Fibroblast of skin of right biceps (primary cell): ENCODE measurements at regions not wholly inside any gene's neighbourhood (a gene's known extent, or its start where the extent isn't known, plus 50 kb on each side); places are given as distances from the start of the nearest gene placed in this dataset.

Experiments
- DNase-seq: peaks from one replicate; pipeline ENCODE4 v3.0.0-alpha.2; 2013

DNA sequence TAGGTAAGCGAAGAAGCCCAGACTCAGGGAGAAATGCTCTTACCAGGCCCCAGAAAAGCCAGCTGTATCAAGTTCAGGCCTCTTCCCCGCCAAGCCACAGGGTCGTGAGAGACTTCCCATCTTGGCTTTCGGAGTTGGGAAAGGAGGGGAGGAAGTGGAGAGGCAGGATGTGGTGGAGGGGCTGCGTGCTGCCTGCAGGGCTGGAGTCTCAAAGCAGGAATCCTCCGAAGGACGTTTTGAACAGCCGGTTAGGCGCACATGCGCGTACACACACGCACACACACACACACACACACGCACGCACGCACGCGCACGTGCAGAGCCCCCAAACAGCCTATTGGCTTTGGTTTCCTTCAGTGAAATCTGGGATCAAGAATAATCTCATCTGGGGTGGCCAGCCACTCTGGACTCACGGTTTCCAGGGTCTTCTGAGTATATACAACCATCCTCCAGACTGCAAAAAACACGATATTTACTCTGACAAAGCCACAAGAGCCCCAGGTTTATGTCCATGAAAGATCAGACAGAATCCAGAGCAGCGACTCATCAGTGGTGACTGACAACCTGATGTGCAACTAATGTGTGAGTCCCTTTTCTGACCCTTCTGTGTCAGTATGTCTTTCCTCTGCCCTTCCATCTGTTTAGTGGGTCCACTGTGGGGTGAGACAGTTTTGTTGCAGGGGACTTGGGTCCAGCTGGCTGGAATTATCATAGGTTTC is 115.0 kb upstream of the ZNF438 start:
- peak; percentile 93 for DNase-seq

DNA sequence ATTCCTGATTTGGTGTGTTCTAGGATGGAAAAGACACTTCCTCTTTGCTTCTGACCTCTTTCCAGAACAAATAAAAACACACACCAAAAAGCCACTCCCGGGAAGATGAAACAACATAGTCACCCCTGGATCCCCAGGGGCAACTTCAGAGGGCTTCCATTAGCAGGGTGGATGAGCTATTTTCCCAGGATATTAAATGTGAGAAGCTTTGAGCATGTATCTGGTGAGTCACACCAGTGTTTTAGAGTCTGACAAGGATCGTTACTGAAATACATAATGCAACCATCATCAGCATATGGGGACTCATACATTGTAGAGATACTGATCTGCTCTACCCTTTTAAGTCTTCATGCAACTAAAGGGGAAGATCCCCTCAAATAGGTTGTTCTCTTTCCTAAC is 115.5 kb upstream of the ZNF438 start:
- DNase-seq = peak; percentile 94

DNA sequence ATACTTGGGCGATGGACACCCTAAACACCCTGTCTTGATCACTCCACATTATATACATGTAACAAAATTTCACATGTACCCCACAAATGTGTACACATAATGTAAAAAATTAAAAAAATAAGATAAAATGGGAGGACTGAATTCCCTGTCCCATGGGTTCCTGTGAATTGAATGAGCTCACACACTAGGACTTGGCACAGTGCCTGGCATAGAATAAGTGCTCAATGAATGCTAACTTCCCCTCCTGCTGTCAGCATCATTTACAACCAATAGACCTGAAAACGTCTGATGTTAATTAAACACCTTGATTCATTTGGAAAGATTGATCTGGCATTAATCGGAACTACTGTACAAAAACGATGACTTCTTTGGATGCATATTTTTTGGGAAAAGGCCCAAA is 117.3 kb upstream of the ZNF438 start:
- peak; percentile 68 for DNase-seq

DNA sequence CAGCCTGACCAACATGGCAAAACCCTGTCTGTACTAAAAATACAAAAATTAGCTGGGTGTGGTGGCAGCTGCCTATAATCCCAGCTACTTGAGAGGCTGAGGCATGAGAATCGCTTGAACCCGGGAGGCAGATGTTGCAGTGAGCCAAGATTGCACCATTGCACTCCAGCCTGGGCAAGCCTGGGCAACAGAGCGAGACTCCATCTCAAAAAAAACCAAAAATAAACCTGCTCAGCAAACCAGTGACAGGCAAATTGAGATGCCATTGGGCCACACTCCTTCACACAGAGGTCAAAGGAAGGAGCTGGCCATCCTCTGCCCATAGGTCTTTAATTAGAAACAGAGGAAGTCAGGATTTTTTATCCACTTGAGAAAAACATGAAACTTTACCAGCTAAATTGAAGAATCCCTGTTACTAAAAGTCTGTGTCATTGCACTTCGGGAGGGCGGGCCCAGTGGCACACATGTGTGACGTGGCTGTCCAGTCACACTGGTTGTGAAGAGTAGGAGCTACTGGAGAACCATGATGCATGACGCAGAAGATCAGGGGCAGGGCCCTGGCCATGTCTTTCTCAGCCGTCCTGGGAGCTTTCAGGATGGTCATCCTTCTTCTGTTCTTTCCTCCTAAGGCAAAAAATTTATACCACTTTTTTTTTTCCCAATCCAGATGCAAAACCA is 118.3 kb upstream of the ZNF438 start:
- DNase-seq = no peak

DNA sequence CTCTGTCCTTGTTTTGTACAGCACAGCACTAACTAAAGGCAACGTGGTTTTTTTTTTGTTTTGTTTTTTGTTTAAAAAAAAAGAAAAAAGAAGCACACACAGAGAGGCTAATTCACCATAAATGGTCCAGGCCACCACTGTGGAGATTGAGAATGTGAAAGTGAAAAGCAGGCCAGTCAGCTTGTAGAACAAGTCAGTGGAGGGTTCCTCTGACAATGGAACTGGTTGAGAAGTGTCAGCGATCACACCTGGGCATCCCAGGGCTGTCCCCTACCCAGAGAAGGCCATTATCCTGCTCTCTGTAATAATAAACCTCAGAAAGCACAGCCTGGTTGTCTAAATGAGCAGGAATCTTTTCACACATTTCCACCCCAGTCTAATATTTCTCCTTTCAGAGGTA is 119.6 kb upstream of the ZNF438 start:
- DNase-seq = no peak

DNA sequence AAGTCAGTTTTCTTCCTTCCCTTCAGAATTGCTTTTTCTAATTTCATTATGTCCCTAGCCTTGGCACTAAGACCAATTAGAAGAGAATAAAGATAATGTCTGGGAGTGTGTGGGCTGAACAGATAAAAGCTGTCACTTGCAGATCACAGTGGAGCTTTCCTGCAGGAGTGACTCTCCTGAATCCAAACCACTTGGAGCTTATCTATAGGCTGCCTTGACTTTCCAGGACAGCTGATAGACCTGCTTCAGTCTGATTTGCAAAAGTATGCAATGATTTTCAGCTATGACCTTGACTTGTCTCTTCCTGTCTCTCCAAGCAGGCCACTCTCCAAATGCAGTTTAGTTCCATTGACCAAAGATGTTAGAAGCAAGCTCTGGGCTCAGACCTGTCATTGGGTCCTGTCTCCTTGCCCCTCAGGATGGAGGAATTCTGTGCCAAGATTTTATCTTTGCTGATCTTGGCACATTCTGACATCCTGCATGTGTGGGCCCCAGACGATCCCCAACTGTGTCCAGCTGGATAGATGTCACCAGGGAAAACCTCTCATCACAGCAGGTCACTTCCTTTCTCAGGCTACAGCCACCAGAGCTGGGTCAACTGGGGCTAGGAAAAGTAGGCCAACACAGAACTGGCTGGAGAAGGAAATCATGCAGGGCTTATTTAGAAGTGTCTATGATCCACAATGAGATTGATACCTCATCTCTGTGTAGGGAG is 120.9 kb upstream of the ZNF438 start:
- DNase-seq = no peak

DNA sequence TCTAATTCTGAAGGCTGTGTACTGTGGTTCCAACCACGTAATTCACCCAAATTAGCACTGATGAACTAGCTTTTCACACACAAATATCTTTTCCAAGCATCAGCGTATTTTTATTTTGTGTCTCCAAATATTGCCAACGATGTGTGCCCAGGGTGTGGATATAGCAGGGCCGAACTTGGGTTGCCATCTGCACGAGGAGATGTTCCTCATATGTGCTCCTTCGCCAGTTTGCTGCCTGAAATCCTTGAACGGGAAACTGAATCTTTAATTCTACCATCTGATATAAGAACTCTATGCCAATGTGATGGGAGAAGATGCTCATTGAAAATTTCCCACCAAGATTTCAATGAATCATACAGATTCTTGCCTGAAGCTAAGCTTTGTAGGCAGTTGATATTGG is 121.5 kb upstream of the ZNF438 start:
- DNase-seq = no peak

DNA sequence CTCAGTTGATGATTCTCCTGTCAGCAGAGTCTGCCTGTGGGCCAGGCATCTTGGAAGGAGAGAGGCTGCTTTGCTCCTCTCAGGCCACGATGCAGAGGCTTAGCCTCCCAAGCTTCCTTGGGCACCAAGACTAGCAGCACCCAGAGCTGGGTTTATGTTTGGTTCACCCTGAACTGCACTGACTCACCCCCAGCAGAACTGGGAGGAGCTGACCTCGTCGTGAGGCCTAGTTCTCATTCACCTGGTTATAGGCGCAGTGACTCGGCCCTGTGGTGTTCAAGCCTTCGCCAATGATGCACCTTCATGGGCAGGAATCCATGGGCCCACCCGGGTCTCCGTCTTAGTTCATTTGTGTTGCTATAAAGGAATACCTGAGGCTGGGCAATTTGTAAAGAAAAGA is 122.0 kb upstream of the ZNF438 start:
- DNase-seq = no peak

DNA sequence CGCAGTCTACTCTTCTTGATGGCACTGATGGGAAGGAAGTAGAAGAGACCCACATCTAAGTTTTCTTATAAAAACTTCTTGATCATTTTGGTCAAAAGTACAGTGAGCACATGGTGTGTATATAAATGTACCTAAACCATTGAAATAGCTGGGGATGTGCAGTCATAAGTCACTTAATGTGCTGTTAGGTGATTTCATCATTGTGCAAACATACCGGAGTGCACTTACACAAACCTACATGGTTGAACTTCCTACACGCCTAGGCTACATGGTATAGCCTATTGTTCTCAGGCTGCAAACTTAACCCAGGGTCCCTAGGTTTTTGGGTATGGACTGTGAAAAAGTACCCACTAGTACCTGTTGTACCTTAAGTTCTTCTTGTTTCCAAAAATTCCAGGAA is 123.3 kb upstream of the ZNF438 start:
- no peak for DNase-seq

DNA sequence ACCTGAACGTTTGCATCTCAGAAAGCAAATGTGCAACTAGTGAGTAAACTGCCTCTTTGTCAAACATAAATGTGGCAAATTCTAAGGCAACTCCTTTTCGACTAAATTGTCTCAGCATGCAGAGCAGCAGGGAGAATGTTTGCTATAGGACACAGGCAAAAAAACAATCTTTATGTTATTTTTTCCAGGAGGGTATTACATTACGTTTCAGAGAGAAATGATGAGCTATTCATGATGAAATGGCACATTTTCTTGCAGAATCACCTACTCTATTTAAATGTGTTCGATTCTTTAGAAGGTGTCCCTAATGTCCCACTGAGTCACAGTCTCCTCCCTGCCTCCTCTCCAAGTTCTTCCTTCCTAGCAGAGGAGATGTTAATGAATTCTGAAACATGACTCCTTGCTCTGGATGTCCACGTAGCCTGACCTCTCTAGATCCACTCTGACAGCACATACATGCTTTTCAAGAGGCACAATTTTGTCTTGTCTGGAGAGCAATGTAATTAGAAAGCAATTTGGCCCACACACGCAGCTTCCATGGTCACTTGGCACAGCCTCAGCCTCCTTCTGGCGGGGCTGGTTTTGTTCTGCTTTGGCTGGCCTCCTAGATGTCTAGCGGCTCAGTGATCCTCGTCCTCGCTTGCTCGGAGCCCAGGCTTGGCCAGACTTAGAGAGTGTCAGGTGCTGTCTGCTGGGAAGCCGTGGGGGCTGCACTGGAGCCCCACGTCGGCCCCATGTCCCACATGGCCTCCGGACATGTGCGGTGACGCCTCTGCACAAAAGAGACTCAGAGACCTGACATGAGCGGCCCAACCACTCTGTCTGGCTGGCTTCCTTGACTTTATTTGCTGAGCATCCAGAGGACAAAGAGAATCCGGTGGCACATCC is 125.7 kb upstream of the ZNF438 start:
- peak; percentile 83 for DNase-seq

DNA sequence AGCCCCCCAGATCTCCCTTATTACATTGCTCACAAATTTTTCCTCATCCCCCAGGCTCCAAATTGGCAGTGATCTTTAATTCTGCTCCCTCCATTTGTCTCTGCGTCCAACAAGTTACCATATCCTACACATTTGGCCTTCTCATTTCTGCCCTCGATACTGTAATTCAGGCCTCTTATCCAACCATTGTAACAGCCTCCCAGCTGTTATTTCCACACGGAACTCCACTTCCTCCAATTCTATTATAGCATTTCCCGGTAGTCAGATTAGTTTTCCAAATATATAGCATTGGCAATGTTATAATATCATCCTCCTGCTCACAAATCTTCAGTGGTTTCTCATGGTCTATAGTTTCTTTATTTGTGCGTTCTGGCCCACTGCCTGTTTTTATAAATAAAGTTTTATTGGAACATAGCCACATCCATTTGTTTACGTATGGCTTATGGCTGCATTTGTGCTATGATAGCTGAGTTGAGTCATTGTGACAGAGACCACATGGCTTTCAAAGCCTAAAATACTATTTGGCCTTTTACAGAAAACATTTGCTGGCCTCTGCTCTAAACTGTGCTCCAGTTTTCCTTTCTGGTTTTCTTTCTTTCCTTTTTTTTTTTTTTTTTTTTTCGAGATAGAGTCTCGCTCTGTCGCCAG is 126.5 kb upstream of the ZNF438 start:
- peak; percentile 52 for DNase-seq

DNA sequence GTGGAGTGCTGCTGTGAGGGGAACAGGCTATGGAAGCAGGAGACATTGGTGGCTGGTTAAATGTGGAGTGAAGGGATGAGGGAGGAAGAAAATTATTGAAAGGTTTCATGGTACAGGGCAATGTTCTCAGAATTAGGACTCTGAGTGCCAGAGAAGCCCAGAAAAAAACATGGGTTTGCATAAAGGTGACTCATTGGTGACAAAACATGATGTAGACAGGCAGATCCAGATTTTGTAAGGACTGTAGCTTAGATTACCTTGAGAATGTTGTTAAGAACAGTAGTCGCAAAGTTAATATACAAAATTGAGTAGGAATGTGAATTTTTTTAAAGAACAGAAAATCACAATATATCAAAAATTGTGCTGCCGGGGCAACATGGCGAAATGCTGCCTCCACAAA is 134.9 kb upstream of the ZNF438 start:
- DNase-seq = no peak

DNA sequence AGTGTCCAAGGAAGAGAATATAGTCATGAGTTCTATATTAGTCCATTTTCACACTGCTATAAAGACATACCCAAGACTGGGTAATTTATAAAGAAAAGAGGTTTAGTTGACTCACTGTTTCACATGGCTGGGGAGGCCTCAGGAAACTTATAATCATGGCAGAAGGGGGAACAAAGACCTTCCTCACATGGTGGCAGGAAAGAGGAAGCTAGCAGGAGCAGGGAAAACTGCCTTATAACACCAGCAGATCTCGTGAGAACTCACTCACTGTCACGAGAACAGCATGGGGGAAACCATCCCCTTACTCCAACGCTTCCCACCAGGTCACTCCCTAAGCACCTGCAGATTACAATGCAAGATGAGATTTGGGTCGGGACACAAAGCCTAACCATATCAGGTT is 139.0 kb upstream of the ZNF438 start:
- DNase-seq = no peak

DNA sequence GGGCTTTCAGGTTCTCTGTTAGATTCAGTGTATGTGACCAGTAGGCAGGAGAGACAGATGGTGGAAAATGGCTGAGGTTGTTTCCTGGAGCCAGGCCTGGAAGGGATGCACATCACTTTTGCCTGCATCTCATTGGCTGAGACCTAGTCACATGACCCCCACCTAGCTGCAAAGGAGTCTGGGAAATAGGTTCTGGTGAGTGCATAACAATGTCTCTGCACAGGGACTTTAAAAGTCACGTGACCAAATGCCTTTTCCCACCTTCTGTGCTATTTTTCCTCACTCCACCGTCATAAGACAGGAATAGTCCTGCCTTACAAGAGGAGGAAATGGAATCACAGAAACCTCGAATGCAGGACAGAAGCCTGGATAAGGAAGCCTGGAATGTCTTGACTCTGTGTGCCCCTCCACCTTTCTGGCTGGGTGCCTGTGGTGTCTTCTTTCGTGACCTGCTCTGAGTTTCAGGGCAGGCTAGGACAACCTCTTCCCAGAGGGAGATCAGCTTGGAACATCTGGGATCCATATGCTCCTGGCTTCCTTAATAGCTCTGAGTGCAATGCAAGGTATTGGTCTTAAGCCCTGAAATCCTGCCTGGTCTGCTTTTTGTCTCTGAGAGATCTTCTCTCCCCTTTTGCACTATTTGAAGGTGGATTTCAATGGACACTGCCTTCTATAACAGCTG is 139.9 kb upstream of the ZNF438 start:
- peak; percentile 68 for DNase-seq

DNA sequence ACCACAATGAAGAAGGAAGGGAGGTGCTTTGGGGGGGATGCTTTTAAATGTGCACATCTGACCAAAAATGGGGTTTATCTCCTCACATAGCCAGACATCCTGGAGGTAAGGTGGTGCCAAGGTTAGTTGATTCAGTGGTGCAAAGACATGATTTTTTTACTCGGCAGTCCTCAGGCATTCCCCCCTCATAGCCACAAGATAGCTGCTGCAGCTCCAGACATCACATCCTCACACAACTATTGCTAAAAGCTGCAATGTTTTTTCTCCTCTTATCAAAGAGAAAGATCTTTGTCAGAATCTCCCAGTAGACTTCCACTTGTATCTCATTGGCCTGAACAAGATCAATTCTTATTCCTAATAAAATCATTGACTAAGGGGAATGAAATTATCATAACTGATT is 141.3 kb upstream of the ZNF438 start:
- no peak for DNase-seq

DNA sequence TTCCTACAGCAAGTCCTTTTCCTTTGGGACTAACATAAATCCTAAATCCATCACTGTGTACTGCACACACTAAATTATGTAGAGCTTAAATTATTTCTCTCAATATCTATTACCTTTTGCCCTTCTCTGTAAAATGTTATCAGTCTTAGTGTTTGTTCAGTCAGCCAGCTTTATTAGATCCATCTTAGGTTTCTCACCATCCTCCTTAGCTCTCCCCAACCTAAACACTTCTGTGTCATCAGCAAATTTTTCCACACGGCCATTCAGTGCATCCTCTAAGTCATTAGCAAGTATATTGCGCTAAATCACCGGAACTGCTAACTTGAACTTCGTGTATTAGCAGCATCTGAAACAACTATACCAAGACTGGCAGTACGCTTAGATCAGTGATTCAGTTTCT is 142.1 kb upstream of the ZNF438 start:
- DNase-seq = no peak

DNA sequence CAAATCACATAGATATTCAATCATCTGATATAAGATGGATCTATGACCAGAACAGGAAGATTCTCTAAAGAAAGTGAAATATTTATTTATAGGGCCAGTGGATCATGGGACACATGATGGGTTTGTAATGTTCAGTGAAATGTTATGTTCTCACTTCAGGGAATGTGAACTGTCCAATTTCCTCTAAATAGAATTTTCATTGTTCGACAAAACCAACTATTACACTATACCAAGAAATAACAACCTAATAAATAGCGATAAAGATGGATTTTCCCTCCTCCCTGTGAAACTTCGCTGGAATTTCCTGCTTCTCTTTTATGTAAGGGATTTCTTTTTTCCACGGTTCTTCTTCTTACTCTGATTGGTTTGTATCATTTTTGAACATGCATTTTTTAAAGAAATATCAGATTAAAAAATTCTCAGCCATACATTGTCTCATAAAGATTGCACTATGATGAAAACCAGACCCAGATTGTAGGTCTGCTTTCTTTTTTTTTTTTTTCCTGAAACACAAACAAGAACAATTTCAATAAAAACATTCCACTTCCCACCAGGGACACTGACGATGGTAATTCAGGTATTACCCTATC is 139.8 kb upstream of the ZEB1 start:
- peak; percentile 36 for DNase-seq

DNA sequence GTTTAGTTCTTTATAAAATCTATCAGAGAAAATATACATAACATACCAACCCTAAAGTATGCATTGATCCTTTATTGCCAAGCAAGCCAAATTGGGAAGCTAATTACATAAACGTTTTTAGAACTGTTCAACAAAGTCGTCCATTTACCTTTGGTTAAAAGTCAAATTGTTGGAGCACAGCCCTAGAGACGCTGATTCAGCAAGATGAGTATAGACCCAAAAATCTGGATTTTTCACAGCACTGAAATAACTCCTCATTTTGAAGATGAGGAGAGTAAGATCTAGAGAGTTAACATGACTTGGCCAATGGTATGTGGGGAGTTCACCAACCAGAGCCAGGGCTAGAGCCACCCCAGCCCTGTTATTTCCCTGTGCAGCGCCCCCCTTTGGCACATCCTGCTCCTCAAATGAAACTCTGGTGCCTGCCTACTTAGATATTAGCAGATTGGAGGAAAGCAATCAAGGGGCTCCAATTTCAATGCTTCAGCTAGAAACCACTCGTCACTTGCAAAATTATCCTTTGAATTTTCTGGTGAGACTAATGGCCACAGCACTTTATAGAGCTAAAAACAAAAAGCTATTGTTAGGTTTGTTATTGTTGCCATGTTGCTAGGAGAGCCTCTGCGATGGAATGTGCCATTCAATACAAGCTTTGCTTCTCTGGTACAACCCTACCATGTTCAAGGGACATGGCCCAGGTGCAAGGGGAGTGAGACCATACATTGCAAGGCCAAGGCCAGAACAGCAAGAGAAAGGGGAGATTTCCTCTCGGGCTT is 132.6 kb upstream of the ZEB1 start:
- DNase-seq = no peak

DNA sequence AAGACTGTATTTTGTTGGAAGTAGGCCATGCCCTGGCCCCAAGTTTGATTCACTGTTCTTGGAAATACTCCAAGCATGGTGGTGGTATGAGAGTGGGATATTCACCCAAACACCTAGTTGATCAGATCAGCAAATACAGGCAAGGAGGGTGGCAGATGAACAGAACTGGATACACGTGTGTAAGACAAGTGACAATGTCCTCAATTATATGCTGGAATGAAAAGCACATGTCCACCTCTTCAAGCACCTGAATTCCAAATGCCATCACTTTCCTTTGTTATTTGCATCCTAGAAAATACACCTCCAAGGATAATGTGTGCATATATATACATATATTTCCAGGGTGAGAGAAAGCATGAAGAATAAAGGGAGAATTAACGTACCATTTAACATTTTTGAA is 131.8 kb upstream of the ZEB1 start:
- no peak for DNase-seq

DNA sequence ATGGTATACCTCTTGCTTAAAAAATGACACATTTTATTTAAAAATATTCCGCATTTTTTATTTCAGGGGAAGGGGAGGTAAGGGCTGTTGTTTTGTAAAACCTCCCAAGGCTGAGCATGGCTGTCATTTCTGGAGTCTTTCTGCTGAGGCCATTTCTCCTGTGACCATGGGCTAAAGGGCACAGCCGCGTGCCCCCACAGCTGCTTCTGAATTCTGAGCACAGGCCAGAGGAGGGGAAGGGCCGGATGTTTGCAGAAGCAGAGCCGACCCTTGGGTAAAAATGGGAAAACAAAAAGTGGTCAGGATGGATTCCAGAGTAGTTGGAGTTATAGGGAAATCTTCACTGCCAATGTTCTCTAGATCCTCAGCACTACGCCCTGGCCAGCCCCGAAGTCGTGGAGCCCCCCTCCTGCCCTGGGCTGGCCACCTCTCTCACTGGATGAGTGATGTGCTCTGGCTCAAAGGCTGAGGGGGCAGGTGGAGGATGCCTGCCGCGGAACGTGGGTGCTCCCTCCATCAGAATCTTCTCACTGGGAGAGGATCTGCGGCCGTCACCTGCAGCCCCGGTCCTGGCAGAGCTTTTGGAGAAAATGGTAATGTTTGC is 131.3 kb upstream of the ZEB1 start:
- DNase-seq = no peak
